ENCODE measurements at regions not wholly inside any gene's neighbourhood (a gene's known extent, or its start where the extent isn't known, plus 50 kb on each side); places are given as distances from the start of the nearest gene placed in this dataset.

- no peaks in the 10 kb centered on the region for H3K9me3 Mint-ChIP-seq
- no peak overlapping the region for H3K4me3 Mint-ChIP-seq
- peaks cover 4% of the 10 kb centered on the region for H3K4me1 Mint-ChIP-seq
- no peak for DNase-seq (ENCODE audit: low read depth, low spot score)
- no peak for TF ChIP-seq CTCF (conservative IDR thresholded peaks at IDR 0.05)
- H3K27ac Mint-ChIP-seq (ENCODE audit: unreplicated experiment), result peak overlapping the region; percentile 94
- no peaks in the 10 kb centered on the region for H3K27me3 Mint-ChIP-seq (ENCODE audit: low read depth)
- no peaks in the 10 kb centered on the region for H3K36me3 Mint-ChIP-seq (ENCODE audit: low read depth)
Measured at GRCh38 chr12:111160350-111161241, 208.3 kb downstream of the PHETA1 start.

GRCh38 chr12:111158992-111159391, 209.9 kb downstream of the PHETA1 start:
- Mint-ChIP-seq H3K27ac (ENCODE audit: unreplicated experiment) (no peak overlapping the region), H3K9me3 (no peaks in the 10 kb centered on the region), H3K4me3 (no peak overlapping the region), H3K4me1 (peaks cover 10% of the 10 kb centered on the region), H3K27me3 (ENCODE audit: low read depth) (peaks cover 3% of the 10 kb centered on the region), H3K36me3 (ENCODE audit: low read depth) (no peaks in the 10 kb centered on the region)
- DNase-seq (ENCODE audit: low read depth, low spot score), result no peak
- TF ChIP-seq CTCF (conservative IDR thresholded peaks at IDR 0.05), result no peak

- no peak for DNase-seq (ENCODE audit: low read depth, low spot score)
- Mint-ChIP-seq H3K27me3 (ENCODE audit: low read depth) (peaks cover 3% of the 10 kb centered on the region), H3K4me3 (no peak overlapping the region), H3K27ac (ENCODE audit: unreplicated experiment) (no peak overlapping the region), H3K9me3 (no peaks in the 10 kb centered on the region), H3K36me3 (ENCODE audit: low read depth) (no peaks in the 10 kb centered on the region), H3K4me1 (peaks cover 10% of the 10 kb centered on the region)
- TF ChIP-seq CTCF (conservative IDR thresholded peaks at IDR 0.05), result no peak
Measured at GRCh38 chr12:111157486-111157885, 211.4 kb downstream of the PHETA1 start.

GRCh38 chr12:111156304-111156703, 212.6 kb downstream of the PHETA1 start:
- no peak for DNase-seq (ENCODE audit: low read depth, low spot score)
- Mint-ChIP-seq H3K4me3 (no peak overlapping the region), H3K27ac (ENCODE audit: unreplicated experiment) (no peak overlapping the region), H3K4me1 (peaks cover 10% of the 10 kb centered on the region), H3K36me3 (ENCODE audit: low read depth) (no peaks in the 10 kb centered on the region), H3K9me3 (no peaks in the 10 kb centered on the region), H3K27me3 (ENCODE audit: low read depth) (peaks cover 3% of the 10 kb centered on the region)
- TF ChIP-seq CTCF (conservative IDR thresholded peaks at IDR 0.05), result no peak

- Mint-ChIP-seq H3K4me3 (no peak overlapping the region), H3K27me3 (ENCODE audit: low read depth) (peaks cover 3% of the 10 kb centered on the region), H3K9me3 (no peaks in the 10 kb centered on the region), H3K36me3 (ENCODE audit: low read depth) (no peaks in the 10 kb centered on the region), H3K4me1 (peaks cover 8% of the 10 kb centered on the region), H3K27ac (ENCODE audit: unreplicated experiment) (no peak overlapping the region)
- DNase-seq (ENCODE audit: low read depth, low spot score), result no peak
- TF ChIP-seq CTCF (conservative IDR thresholded peaks at IDR 0.05), result no peak
Measured at GRCh38 chr12:111155521-111155920, 213.4 kb downstream of the PHETA1 start.

Measured in neural crest cell (in vitro differentiated cells).